AG09309 (cell line): ENCODE measurements at regions not wholly inside any gene's neighbourhood (a gene's known extent, or its start where the extent isn't known, plus 50 kb on each side); places are given as distances from the start of the nearest gene placed in this dataset.

Experiments
- DNase-seq: peaks from one replicate; pipeline ENCODE4 v3.0.0-alpha.2; 2010; ENCODE audit warnings: low read depth
- H3K4me3 ChIP-seq: 2 replicates; pipeline ENCODE4 v1.5.1; 2011; ENCODE audit warnings: mild to moderate bottlenecking, low read depth, low read length, moderate library complexity; ENCODE audit not compliant: control insufficient read depth
- TF ChIP-seq, protein P1 (sequence below): IDR thresholded peaks from 2 replicates; pipeline ENCODE4 v1.5.1; 2011; ENCODE audit warnings: mild to moderate bottlenecking, low read depth, low read length, inconsistent platforms; ENCODE audit not compliant: insufficient read depth, control insufficient read depth; ENCODE audit errors: missing control alignments

DNA sequence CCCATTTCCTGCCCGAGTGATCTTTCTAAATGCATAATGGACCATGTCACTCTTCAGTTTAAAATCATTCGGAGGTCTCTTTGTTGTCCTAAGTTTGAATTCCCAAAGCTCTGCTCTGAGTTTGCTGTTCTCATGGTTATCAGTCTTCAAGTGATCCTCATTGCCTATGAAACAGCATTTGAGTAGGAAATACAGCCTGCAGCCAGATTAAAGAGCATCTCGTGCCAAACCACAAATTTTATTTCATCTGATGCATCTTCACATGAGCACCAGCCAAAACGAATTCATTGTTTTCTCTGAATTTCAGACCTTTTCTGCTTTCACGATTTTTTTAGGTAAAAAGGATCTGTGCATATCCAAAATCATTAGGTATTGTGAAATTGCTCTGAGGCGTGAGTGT is 299.6 kb downstream of the TDRD3 start:
- H3K4me3 ChIP-seq: no peak overlapping the region
- TF ChIP-seq, protein P1, sequence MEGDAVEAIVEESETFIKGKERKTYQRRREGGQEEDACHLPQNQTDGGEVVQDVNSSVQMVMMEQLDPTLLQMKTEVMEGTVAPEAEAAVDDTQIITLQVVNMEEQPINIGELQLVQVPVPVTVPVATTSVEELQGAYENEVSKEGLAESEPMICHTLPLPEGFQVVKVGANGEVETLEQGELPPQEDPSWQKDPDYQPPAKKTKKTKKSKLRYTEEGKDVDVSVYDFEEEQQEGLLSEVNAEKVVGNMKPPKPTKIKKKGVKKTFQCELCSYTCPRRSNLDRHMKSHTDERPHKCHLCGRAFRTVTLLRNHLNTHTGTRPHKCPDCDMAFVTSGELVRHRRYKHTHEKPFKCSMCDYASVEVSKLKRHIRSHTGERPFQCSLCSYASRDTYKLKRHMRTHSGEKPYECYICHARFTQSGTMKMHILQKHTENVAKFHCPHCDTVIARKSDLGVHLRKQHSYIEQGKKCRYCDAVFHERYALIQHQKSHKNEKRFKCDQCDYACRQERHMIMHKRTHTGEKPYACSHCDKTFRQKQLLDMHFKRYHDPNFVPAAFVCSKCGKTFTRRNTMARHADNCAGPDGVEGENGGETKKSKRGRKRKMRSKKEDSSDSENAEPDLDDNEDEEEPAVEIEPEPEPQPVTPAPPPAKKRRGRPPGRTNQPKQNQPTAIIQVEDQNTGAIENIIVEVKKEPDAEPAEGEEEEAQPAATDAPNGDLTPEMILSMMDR: no peak
- DNase-seq: no peak

DNA sequence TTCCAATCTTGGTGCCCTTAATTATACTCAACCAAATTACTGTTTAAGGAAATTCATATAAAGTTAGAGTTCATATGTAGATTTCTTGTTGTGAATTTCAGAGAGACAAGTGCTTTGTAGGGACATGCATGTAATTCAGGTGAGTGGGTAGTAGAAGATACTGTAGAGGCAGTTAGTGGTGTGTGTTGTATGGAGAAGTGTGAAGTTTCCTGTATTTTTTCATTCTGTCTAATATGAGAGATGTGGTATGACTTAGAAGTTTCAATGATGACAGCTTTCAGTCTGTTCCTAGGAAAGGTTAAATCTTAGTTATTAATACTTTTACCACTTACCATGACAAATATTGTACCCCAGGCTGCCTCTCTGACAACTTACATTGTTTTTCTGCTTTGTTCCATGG is 294.2 kb downstream of the TDRD3 start:
- TF ChIP-seq, protein P1: no peak
- DNase-seq: no peak
- no peak overlapping the region for H3K4me3 ChIP-seq

GRCh38 chr13:60690604-60691003 is 293.6 kb downstream of the TDRD3 start:
- DNase-seq: no peak
- no peak overlapping the region for H3K4me3 ChIP-seq
- TF ChIP-seq, protein P1: no peak

DNA sequence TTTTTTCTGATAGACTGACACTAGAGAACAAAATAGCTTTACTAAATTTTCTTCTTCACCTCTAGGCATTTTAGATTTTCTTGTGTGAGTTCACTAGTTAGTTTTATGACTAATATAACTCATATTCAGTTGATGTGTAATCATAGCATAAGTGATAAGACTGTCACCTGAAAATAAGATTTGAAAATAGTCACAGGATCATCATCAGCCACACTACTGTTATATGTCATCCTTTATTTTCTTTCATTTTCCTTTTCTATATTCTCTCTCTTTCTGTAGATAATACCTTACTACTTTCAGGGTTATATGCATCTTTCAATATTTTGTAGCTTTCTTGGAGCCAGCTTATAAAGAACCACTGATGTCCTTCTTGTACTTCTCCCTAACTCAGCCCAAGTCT is 292.6 kb downstream of the TDRD3 start:
- no peak overlapping the region for H3K4me3 ChIP-seq
- no peak for DNase-seq
- TF ChIP-seq, protein P1: no peak

DNA sequence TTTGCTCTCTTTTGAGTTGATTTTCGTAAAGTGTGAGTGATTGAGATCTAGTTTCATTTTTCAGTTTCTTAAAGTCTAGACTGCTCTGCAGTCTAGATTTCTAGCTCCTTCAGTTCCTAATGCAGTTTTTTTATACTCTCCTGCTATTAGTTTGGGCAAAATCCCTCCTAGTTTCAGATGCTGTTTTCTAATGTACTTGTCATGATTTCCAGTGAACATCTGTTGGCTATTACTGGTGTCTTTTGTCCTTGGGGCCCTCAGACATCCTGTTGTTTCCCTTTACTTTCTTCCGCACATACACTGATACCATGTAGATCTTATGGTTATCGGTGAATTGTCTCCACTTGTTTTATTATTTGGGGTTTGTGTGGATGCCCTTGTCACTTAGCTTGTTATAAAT is 292.1 kb downstream of the TDRD3 start:
- no peak overlapping the region for H3K4me3 ChIP-seq
- DNase-seq: no peak
- TF ChIP-seq, protein P1: no peak

DNA sequence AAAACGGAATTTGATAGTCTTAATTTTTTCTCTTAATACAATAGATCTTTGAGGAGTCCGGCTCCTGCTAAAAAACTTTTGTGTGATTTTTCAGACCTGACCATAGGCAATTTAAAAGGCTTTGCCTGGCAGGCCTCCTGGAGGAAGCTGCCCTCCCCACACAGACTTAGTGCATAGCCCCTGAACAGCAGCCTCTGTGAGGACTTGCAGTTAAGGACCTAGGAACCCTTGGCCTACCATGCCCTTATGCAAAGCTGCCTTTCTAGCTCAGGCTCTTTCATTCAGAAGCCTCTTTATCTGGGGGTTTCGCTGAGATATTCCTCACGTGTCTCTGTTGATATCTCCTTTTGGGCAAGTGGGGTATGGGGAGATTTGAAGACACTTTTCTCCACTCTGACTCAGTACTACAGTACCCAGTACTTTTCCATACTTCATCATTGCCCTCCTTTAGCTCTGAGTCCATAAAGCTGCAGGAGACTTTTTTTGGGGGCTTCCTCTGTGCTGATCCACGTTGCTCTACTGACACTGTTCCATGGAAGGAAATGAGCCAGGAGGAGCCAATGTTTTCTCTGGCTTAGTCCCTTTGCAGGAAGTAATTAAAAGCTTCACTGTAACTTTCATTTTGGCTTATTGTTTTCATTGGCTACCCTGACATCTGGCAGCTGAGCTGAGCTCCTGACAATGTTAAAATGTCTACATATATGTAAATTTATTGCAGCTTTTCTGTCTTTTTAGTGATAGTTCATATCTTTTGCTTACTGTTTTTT is 283.1 kb downstream of the TDRD3 start:
- TF ChIP-seq, protein P1: no peak
- no peak overlapping the region for H3K4me3 ChIP-seq
- DNase-seq: no peak

DNA sequence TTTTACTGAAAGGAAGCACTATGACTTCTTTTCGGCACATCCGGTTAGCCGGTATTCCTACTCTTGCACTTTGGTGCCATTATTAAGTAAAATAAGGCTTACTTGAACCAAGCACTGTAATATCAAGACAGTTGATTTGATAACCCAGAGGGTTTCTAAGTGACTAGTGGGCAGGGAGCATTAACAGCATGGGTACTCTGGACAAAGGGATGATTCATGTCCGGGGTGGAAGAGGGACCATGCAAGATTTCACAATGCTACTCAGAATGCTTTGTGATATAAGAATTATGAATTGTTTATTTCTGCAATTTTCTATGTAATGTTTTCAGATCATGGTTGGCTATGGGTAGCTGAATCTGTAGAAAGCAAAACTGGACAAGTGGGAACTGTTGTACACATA is 282.1 kb downstream of the TDRD3 start:
- DNase-seq: no peak
- H3K4me3 ChIP-seq: no peak overlapping the region
- TF ChIP-seq, protein P1: no peak
